ENCODE measurements at regions not wholly inside any gene's neighbourhood (a gene's known extent, or its start where the extent isn't known, plus 50 kb on each side); places are given as distances from the start of the nearest gene placed in this dataset.

- Histone ChIP-seq H3K27ac (ENCODE audit: low read depth) (no peak overlapping the region), H3K79me2 (replicated peaks; ENCODE audit: insufficient read depth) (no peaks in the 10 kb centered on the region), H3K4me1 (ENCODE audit: insufficient read depth) (no peaks in the 10 kb centered on the region), H4K20me1 (replicated peaks; ENCODE audit: insufficient read depth) (no peaks in the 10 kb centered on the region), H2AFZ (no peak overlapping the region), H3K36me3 (ENCODE audit: insufficient read depth) (no peaks in the 10 kb centered on the region), H3K9me2 (ENCODE audit: insufficient read depth) (no peaks in the 10 kb centered on the region), H3K4me2 (no peak overlapping the region), H3K4me3 (no peak overlapping the region), H3K27me3 (ENCODE audit: insufficient read depth) (no peaks in the 10 kb centered on the region), H3F3A (replicated peaks; ENCODE audit: low read depth) (no peaks in the 10 kb centered on the region)
- Mint-ChIP-seq H3K4me3 (no peak overlapping the region), H3K27me3 (ENCODE audit: insufficient read depth, low read depth, poor library complexity) (peaks cover 10% of the 10 kb centered on the region), H3K4me1 (peaks cover 22% of the 10 kb centered on the region), H3K9me3 (no peaks in the 10 kb centered on the region), H3K27ac (peak overlapping the region; percentile 24; the same call in 1 of the 2 replicates), H3K36me3 (ENCODE audit: low read depth) (no peaks in the 10 kb centered on the region)
- ATAC-seq = no peak
- no peak for TF ChIP-seq EZH2 (IDR thresholded peaks at IDR 0.05; ENCODE audit: low read depth, unreplicated experiment)
- TF ChIP-seq ZNF462 (CRISPR knock-in tag; IDR thresholded peaks at IDR 0.05) = no peak
- TF ChIP-seq, protein P1, sequence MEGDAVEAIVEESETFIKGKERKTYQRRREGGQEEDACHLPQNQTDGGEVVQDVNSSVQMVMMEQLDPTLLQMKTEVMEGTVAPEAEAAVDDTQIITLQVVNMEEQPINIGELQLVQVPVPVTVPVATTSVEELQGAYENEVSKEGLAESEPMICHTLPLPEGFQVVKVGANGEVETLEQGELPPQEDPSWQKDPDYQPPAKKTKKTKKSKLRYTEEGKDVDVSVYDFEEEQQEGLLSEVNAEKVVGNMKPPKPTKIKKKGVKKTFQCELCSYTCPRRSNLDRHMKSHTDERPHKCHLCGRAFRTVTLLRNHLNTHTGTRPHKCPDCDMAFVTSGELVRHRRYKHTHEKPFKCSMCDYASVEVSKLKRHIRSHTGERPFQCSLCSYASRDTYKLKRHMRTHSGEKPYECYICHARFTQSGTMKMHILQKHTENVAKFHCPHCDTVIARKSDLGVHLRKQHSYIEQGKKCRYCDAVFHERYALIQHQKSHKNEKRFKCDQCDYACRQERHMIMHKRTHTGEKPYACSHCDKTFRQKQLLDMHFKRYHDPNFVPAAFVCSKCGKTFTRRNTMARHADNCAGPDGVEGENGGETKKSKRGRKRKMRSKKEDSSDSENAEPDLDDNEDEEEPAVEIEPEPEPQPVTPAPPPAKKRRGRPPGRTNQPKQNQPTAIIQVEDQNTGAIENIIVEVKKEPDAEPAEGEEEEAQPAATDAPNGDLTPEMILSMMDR (conservative IDR thresholded peaks at IDR 0.05; ENCODE audit: low read depth in 2 of 2) = no peak
- TF ChIP-seq STAT1 (IDR thresholded peaks at IDR 0.05; ENCODE audit: unreplicated experiment) = no peak
- TF ChIP-seq EZH2phosphoT487 (IDR thresholded peaks at IDR 0.05; ENCODE audit: unreplicated experiment) = no peak
- no peak for TF ChIP-seq POLR2AphosphoS5 (IDR thresholded peaks at IDR 0.05; ENCODE audit: low read depth)
- TF ChIP-seq ZNF114 (CRISPR knock-in tag; IDR thresholded peaks at IDR 0.05) = no peak
- TF ChIP-seq, protein P2, sequence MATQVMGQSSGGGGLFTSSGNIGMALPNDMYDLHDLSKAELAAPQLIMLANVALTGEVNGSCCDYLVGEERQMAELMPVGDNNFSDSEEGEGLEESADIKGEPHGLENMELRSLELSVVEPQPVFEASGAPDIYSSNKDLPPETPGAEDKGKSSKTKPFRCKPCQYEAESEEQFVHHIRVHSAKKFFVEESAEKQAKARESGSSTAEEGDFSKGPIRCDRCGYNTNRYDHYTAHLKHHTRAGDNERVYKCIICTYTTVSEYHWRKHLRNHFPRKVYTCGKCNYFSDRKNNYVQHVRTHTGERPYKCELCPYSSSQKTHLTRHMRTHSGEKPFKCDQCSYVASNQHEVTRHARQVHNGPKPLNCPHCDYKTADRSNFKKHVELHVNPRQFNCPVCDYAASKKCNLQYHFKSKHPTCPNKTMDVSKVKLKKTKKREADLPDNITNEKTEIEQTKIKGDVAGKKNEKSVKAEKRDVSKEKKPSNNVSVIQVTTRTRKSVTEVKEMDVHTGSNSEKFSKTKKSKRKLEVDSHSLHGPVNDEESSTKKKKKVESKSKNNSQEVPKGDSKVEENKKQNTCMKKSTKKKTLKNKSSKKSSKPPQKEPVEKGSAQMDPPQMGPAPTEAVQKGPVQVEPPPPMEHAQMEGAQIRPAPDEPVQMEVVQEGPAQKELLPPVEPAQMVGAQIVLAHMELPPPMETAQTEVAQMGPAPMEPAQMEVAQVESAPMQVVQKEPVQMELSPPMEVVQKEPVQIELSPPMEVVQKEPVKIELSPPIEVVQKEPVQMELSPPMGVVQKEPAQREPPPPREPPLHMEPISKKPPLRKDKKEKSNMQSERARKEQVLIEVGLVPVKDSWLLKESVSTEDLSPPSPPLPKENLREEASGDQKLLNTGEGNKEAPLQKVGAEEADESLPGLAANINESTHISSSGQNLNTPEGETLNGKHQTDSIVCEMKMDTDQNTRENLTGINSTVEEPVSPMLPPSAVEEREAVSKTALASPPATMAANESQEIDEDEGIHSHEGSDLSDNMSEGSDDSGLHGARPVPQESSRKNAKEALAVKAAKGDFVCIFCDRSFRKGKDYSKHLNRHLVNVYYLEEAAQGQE (IDR thresholded peaks at IDR 0.05; ENCODE audit: unreplicated experiment) = no peak
- no peak for TF ChIP-seq CREB1 (CRISPR knock-in tag; IDR thresholded peaks at IDR 0.05; ENCODE audit: low read depth)
- TF ChIP-seq ETS1 (IDR thresholded peaks at IDR 0.05) = no peak
- TF ChIP-seq NANOG (IDR thresholded peaks at IDR 0.05; ENCODE audit: borderline replicate concordance) = no peak
- no peak for TF ChIP-seq ZNF331 (CRISPR knock-in tag; IDR thresholded peaks at IDR 0.05; ENCODE audit: low read depth)
- no peak for TF ChIP-seq JUNB (IDR thresholded peaks at IDR 0.05; ENCODE audit: unreplicated experiment)
- DNase-seq (ENCODE audit: low spot score) = no peak
Observed at GRCh38 chr21:43328185-43328957, 98.6 kb downstream of the SIK1 start.

Measured in GM23338 (cell line).